GM12874 (cell line): ENCODE measurements at regions not wholly inside any gene's neighbourhood (a gene's known extent, or its start where the extent isn't known, plus 50 kb on each side); places are given as distances from the start of the nearest gene placed in this dataset.

Source experiments
- TF ChIP-seq, protein P1 (sequence below): IDR thresholded peaks from 2 replicates; pipeline ENCODE4 v1.5.1; 2011; ENCODE audit warnings: low read depth, mild to moderate bottlenecking, control low read depth, low read length, moderate library complexity; ENCODE audit not compliant: insufficient read depth

DNA sequence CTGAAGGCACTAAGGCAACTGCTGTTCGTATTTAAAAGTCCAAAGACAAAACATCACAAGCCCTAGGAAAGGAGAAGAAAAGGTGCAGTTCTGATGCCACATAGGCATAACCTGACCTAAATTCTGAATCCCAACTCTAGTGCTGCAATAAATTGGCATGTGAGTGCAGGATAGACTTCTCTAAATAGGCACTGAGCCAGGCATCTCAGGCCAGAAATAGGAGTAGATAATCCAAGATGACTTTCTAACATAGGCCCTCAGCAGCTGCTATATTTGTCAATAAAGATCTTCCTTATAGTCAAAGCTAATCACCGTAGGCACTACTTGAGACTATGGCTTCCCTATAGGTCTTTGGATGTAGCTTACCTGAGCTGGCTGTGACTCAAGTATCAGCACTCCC, 1163.8 kb downstream of the SORCS1 start:
- TF ChIP-seq, protein P1, sequence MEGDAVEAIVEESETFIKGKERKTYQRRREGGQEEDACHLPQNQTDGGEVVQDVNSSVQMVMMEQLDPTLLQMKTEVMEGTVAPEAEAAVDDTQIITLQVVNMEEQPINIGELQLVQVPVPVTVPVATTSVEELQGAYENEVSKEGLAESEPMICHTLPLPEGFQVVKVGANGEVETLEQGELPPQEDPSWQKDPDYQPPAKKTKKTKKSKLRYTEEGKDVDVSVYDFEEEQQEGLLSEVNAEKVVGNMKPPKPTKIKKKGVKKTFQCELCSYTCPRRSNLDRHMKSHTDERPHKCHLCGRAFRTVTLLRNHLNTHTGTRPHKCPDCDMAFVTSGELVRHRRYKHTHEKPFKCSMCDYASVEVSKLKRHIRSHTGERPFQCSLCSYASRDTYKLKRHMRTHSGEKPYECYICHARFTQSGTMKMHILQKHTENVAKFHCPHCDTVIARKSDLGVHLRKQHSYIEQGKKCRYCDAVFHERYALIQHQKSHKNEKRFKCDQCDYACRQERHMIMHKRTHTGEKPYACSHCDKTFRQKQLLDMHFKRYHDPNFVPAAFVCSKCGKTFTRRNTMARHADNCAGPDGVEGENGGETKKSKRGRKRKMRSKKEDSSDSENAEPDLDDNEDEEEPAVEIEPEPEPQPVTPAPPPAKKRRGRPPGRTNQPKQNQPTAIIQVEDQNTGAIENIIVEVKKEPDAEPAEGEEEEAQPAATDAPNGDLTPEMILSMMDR: no peak

DNA sequence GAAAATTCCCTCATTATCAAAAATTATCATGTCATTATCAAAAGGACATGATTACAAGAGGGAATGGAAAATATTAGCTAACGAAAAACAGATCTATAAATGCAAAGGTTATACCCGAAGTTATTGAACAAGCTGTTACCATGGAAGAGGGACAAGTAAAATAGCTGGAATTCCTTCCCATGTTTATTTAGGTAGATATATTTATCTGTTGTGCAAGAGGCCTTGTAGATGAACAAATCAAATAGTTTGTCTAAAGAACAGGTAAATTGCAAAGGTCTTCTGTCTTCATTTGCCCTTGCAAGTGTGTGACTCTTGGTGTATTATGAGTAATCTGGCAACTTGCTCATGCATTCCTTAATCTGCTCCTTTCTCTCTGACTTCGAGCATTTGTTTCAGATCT, 1170.9 kb downstream of the SORCS1 start:
- TF ChIP-seq, protein P1: no peak

DNA sequence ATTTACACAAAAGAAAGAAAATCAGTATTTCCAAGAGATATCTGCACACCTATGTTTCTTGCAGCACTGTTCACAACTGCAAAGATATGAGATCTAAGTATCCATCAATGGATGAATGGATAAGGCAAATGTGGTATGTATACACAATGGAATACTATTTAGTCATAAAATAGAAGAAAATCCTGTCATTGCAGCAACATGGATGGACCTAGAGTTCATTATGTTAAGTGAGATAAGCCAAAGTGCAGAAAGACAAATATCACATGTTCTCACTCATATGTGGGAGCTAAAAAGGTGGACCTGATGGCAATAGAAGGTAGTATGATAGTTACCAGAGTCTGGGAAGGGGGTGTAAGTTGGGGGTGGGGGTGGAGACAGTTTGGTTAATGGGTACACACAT, 1171.6 kb downstream of the SORCS1 start:
- TF ChIP-seq, protein P1: no peak

DNA sequence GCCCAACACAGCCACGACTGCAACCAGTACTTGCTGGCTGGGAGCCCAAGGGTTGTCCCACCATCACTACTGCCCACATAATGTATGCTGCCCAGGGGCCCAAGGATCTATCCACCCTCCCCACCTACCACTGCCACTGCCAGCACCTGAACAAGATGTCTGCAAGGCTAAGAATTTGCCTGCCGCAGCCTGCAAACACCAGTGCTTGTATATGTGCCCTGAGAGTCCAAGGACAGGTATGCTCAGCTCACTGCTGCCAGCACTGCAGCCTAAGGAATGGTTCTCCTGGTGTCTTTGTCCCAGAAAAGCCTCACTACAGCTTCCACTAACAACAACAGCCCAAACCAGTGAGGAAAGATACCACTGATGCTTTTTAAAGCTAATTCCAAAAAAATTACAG, 1174.0 kb downstream of the SORCS1 start:
- TF ChIP-seq, protein P1: no peak

DNA sequence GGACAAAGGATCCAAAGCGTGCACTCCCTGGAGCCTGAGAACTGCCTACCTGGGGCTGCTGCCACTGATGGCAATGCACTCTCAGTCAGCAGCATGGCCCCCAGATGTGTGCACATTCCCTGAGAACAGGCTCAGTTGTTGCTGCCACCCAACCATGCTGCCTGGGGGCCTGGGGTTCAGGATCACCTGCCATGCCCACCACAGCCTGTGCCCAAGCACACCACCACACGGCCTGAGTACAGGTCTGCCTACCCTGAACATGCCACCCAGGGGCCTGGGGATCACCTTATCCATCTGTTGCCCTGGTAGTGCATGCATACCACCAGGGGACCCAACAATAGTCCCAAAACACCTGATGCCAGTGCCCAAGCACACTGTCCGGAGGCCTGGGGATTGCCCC, 1174.5 kb downstream of the SORCS1 start:
- TF ChIP-seq, protein P1: no peak

DNA sequence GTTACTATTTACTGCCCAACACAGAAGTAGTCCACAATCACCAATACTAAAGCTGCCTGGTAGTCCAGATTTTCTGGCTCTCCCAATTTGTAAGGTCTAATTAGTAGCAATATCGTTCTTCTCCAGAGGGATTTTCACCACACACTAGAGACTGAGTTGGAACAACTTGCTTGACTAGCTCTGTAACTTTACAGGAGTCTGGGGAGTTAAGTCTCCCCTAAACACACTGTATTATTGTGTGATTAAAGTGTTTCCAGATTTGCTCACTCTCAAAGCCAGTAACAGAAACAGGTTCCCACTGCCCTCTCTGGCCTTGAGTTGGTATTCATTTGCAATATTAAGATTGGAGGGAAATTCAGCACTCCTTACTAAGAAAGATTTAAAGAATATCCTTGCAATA, 1175.7 kb downstream of the SORCS1 start:
- TF ChIP-seq, protein P1: no peak

DNA sequence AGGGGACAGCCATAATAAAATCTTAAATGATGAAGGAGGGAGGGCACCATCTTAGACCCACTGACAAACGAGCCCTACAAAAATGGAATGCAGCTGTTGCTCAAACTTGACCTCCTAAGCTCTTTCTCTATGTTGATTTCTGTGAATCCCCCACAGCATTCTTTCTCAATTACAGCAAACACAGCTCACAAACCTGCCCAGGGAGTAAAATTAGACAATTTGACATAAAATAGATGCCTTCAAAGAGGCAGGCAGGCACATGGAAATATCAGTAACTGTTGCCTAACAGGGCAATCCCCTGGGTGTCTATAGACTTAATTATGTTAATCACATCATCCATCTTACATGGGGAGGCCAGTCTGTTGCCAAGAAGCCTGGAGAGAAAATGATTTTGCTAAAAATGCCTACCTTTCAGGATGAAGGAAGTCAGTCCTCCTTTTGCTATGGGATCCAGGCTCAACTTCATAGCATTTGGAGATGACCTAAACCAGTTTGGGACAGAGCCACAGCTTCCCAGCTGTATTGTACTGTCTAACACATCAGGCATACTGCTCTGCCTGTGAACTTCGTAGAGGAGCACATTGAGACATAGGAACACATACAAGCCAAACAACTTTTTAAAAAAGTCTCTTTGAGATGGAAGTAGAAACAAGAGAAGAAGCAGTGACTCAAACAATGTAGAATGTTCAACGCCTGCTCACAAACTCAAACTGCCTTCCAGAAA, 1177.4 kb downstream of the SORCS1 start:
- TF ChIP-seq, protein P1: no peak

DNA sequence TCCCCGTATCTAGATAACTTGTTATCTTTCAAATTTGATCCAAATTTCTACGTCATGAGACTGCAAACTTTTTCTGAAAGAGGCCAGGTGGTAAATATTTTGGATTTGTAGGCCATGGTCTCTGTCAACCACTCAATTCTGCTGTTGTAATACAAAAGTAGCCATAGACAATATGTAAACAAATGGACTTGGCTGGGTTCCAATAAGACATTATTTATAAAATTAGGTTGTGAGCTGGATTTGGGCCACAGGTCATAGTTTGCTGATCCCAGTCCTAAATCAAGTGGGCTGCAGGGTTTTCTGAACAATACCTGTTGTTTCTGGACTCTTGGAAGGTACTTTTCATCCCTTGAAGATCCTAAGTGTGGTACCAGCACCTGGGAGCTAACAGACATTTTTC, 1178.0 kb downstream of the SORCS1 start:
- TF ChIP-seq, protein P1: no peak
